Kidney capillary endothelial cell (primary cell): ENCODE measurements at regions not wholly inside any gene's neighbourhood (a gene's known extent, or its start where the extent isn't known, plus 50 kb on each side); places are given as distances from the start of the nearest gene placed in this dataset.
"Not testable (repeated sequence)": the region's sequence is repeated elsewhere in the genome, so short reads cannot be mapped to it uniquely, and the experiment has no call there.

Experiments used
- DNase-seq: peaks from one replicate; pipeline ENCODE4 v3.0.0-alpha.2; 2018; ENCODE audit warnings: low spot score

GRCh38 chr1:193402037-193402436, 215.6 kb upstream of the B3GALT2 start:
- no peak for DNase-seq

GRCh38 chr1:193394336-193394735, 207.9 kb upstream of the B3GALT2 start:
- DNase-seq, result no peak

GRCh38 chr1:193392686-193393085, 206.3 kb upstream of the B3GALT2 start:
- no peak for DNase-seq

GRCh38 chr1:193388683-193389082, 202.3 kb upstream of the B3GALT2 start:
- DNase-seq, result no peak

- DNase-seq, result no peak
Measured at GRCh38 chr1:193388165-193388564, 201.8 kb upstream of the B3GALT2 start.

GRCh38 chr1:193387406-193387805, 201.0 kb upstream of the B3GALT2 start:
- no peak for DNase-seq

- not testable (repeated sequence) for DNase-seq
Measured at GRCh38 chr1:193378451-193378850, 192.0 kb upstream of the B3GALT2 start.

- DNase-seq, result no peak
Measured at GRCh38 chr1:193377472-193377871, 191.1 kb upstream of the B3GALT2 start.

GRCh38 chr1:193372553-193372952, 186.1 kb upstream of the B3GALT2 start:
- no peak for DNase-seq

GRCh38 chr1:193368302-193368701, 181.9 kb upstream of the B3GALT2 start:
- DNase-seq, result no peak

- no peak for DNase-seq
Measured at GRCh38 chr1:193367863-193368262, 181.4 kb upstream of the B3GALT2 start.

- no peak for DNase-seq
Measured at GRCh38 chr1:193366764-193367507, 180.5 kb upstream of the B3GALT2 start.

GRCh38 chr1:193365966-193366365, 179.6 kb upstream of the B3GALT2 start:
- no peak for DNase-seq

GRCh38 chr1:193359631-193360030, 173.2 kb upstream of the B3GALT2 start:
- no peak for DNase-seq

- no peak for DNase-seq
Measured at GRCh38 chr1:193358419-193358818, 172.0 kb upstream of the B3GALT2 start.

GRCh38 chr1:193356249-193356648, 169.8 kb upstream of the B3GALT2 start:
- no peak for DNase-seq

GRCh38 chr1:193355626-193356025, 169.2 kb upstream of the B3GALT2 start:
- DNase-seq, result no peak

GRCh38 chr1:193355178-193355577, 168.8 kb upstream of the B3GALT2 start:
- no peak for DNase-seq

- DNase-seq, result no peak
Measured at GRCh38 chr1:193348769-193349535, 162.5 kb upstream of the B3GALT2 start.

GRCh38 chr1:193348091-193348768, 161.8 kb upstream of the B3GALT2 start:
- no peak for DNase-seq

GRCh38 chr1:193346085-193346484, 159.7 kb upstream of the B3GALT2 start:
- DNase-seq, result no peak

- no peak for DNase-seq
Measured at GRCh38 chr1:193342811-193343210, 156.4 kb upstream of the B3GALT2 start.

GRCh38 chr1:193340331-193340730, 153.9 kb upstream of the B3GALT2 start:
- DNase-seq, result no peak
